ENCODE measurements at regions not wholly inside any gene's neighbourhood (a gene's known extent, or its start where the extent isn't known, plus 50 kb on each side); places are given as distances from the start of the nearest gene placed in this dataset.

GRCh38 chr11:131223198-131223991 lies 147.0 kb upstream of the NTM start:
- Histone ChIP-seq H3K36me3 (ENCODE audit: control insufficient read depth in 4 of 4, insufficient read depth in 4 of 4, low read length in 3 of 4) (no peaks in the 10 kb centered on the region), H3K27ac (ENCODE audit: insufficient read depth in 1 of 2, low read depth in 1 of 2, low read length in 2 of 2, poor library complexity in 1 of 2, severe bottlenecking in 2 of 2) (no peak overlapping the region), H3K9me3 (ENCODE audit: control extremely low read depth in 1 of 5, control insufficient read depth in 4 of 5, insufficient read depth in 2 of 5, low read depth in 1 of 5, low read length in 4 of 5) (no peaks in the 10 kb centered on the region), H3K4me3 (ENCODE audit: control insufficient read depth in 1 of 7, extremely low read depth in 1 of 7, insufficient read depth in 4 of 7, low read depth in 2 of 7, low read length in 6 of 7) (no peak overlapping the region), H3K27me3 (replicated peaks in 2 of 5; ENCODE audit: control insufficient read depth in 4 of 5, insufficient read depth in 5 of 5, low read length in 4 of 5) (peaks cover 0 to 10% (median 2%) of the 10 kb centered on the region in 5 experiments), H3K4me1 (ENCODE audit: control extremely low read depth in 1 of 4, control insufficient read depth in 4 of 4, insufficient read depth in 4 of 4, low read length in 3 of 4) (no peaks in the 10 kb centered on the region)
- ChIA-PET CTCF (interaction anchor here (1.9 kb wide), 1 partner anchor 158 kb away, joined by 4 read pairs; no protein-coding TSS in a partner anchor), POLR2A (no interaction called here)
- DNase-seq, result no peak

DNA sequence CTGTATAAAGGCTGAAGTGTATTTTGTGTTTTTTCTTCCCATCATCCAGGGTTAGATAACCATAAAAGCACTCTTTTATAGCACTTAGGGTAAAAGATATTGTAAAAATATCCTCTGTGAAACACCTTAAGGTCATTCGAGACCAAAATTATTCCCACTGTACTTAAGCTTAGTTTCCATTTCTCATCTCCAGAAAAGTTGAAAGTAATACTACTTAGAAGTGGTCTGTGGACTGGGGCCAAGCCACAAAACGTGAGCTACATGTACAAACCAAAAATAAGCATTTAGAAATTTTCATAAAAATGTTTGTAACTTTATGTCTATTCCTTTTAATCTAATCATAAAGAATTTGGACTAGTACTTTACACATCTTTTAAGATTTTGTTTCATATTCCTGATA lies 142.0 kb upstream of the NTM start:
- peak in 2 of 3 donors; percentile 1 to 3 for DNase-seq

GRCh38 chr11:131229221-131229620 lies 141.2 kb upstream of the NTM start:
- H3K36me3 ChIP-seq (ENCODE audit: control insufficient read depth in 4 of 4, insufficient read depth in 4 of 4, low read length in 3 of 4), result no peaks in the 10 kb centered on the region
- DNase-seq, result no peak
- CTCF ChIA-PET, result no interaction called here
- H3K4me1 ChIP-seq (ENCODE audit: control extremely low read depth in 1 of 4, control insufficient read depth in 4 of 4, insufficient read depth in 4 of 4, low read length in 3 of 4), result no peaks in the 10 kb centered on the region
- no peaks in the 10 kb centered on the region for H3K27me3 ChIP-seq (replicated peaks in 2 of 5; ENCODE audit: control insufficient read depth in 4 of 5, insufficient read depth in 5 of 5, low read length in 4 of 5)
- no peaks in the 10 kb centered on the region for H3K9me3 ChIP-seq (ENCODE audit: control extremely low read depth in 1 of 5, control insufficient read depth in 4 of 5, insufficient read depth in 2 of 5, low read depth in 1 of 5, low read length in 4 of 5)
- POLR2A ChIA-PET, result no interaction called here
- 83% methylated on average over 1 of the region's 2 CpGs for WGBS (ENCODE audit: insufficient coverage)
- H3K4me3 ChIP-seq (ENCODE audit: control insufficient read depth in 1 of 7, extremely low read depth in 1 of 7, insufficient read depth in 4 of 7, low read depth in 2 of 7, low read length in 6 of 7), result no peak overlapping the region
- no peak overlapping the region for H3K27ac ChIP-seq (ENCODE audit: insufficient read depth in 1 of 2, low read depth in 1 of 2, low read length in 2 of 2, poor library complexity in 1 of 2, severe bottlenecking in 2 of 2)

More for the DNA sequence above, 142.0 kb upstream of the NTM start:
- no peaks in the 10 kb centered on the region for H3K36me3 ChIP-seq (ENCODE audit: control insufficient read depth in 4 of 4, insufficient read depth in 4 of 4, low read length in 3 of 4)
- H3K4me1 ChIP-seq (ENCODE audit: control extremely low read depth in 1 of 4, control insufficient read depth in 4 of 4, insufficient read depth in 4 of 4, low read length in 3 of 4), result no peaks in the 10 kb centered on the region
- no peak overlapping the region for H3K4me3 ChIP-seq (ENCODE audit: control insufficient read depth in 1 of 7, extremely low read depth in 1 of 7, insufficient read depth in 4 of 7, low read depth in 2 of 7, low read length in 6 of 7)
- WGBS (ENCODE audit: insufficient coverage), result no CpG with 5 or more reads among the region's 2 CpGs
- ChIA-PET CTCF (no interaction called here), POLR2A (no interaction called here)
- H3K9me3 ChIP-seq (ENCODE audit: control extremely low read depth in 1 of 5, control insufficient read depth in 4 of 5, insufficient read depth in 2 of 5, low read depth in 1 of 5, low read length in 4 of 5), result no peaks in the 10 kb centered on the region
- H3K27ac ChIP-seq (ENCODE audit: insufficient read depth in 1 of 2, low read depth in 1 of 2, low read length in 2 of 2, poor library complexity in 1 of 2, severe bottlenecking in 2 of 2), result no peak overlapping the region
- no peaks in the 10 kb centered on the region for H3K27me3 ChIP-seq (replicated peaks in 2 of 5; ENCODE audit: control insufficient read depth in 4 of 5, insufficient read depth in 5 of 5, low read length in 4 of 5)

DNA sequence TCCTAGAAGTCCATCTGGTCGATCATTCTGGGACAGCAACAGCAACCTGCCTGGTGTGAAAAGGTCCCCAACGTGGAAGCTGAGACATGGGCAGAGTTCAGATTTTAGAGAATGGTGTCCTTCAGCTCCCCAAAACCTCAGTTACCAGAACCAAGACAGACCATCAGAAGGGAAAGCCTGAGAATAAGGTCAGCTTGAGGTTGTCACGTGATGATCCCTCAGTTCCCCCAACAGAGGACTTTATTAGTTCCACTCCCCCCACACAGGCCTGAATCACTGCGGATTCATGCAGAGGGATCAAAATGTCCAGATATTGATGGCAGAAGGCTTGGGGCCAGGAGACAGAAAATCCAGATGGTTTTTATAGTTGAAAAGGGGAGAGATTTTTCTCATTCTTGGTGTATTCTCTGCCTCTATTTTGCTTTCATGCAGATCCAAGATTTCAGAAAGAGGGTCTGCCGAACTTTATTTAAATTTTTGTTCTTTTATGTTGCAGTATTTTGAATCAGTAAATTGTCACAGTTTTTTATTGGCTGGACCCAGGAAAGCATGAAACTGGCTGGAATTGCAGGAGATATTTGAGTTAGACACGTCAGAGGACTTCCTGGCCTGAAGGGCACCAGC lies 139.0 kb upstream of the NTM start:
- Histone ChIP-seq H3K27me3 (replicated peaks in 2 of 5; ENCODE audit: control insufficient read depth in 4 of 5, insufficient read depth in 5 of 5, low read length in 4 of 5) (peaks cover 0 to 5% (median 0%) of the 10 kb centered on the region in 5 experiments), H3K36me3 (ENCODE audit: control insufficient read depth in 4 of 4, insufficient read depth in 4 of 4, low read length in 3 of 4) (no peaks in the 10 kb centered on the region), H3K27ac (ENCODE audit: insufficient read depth in 1 of 2, low read depth in 1 of 2, low read length in 2 of 2, poor library complexity in 1 of 2, severe bottlenecking in 2 of 2) (no peak overlapping the region), H3K9me3 (ENCODE audit: control extremely low read depth in 1 of 5, control insufficient read depth in 4 of 5, insufficient read depth in 2 of 5, low read depth in 1 of 5, low read length in 4 of 5) (no peaks in the 10 kb centered on the region), H3K4me1 (ENCODE audit: control extremely low read depth in 1 of 4, control insufficient read depth in 4 of 4, insufficient read depth in 4 of 4, low read length in 3 of 4) (no peaks in the 10 kb centered on the region), H3K4me3 (ENCODE audit: control insufficient read depth in 1 of 7, extremely low read depth in 1 of 7, insufficient read depth in 4 of 7, low read depth in 2 of 7, low read length in 6 of 7) (no peak overlapping the region)
- no peak for DNase-seq
- ChIA-PET CTCF (no interaction called here), POLR2A (no interaction called here)
- 83% methylated on average over 4 of the region's 6 CpGs for WGBS (ENCODE audit: insufficient coverage)

GRCh38 chr11:131232261-131232660 lies 138.2 kb upstream of the NTM start:
- DNase-seq, result no peak
- Histone ChIP-seq H3K4me3 (ENCODE audit: control insufficient read depth in 1 of 7, extremely low read depth in 1 of 7, insufficient read depth in 4 of 7, low read depth in 2 of 7, low read length in 6 of 7) (no peak overlapping the region), H3K9me3 (ENCODE audit: control extremely low read depth in 1 of 5, control insufficient read depth in 4 of 5, insufficient read depth in 2 of 5, low read depth in 1 of 5, low read length in 4 of 5) (no peaks in the 10 kb centered on the region), H3K36me3 (ENCODE audit: control insufficient read depth in 4 of 4, insufficient read depth in 4 of 4, low read length in 3 of 4) (no peaks in the 10 kb centered on the region), H3K27me3 (replicated peaks in 2 of 5; ENCODE audit: control insufficient read depth in 4 of 5, insufficient read depth in 5 of 5, low read length in 4 of 5) (peaks cover 0 to 5% (median 0%) of the 10 kb centered on the region in 5 experiments), H3K27ac (ENCODE audit: insufficient read depth in 1 of 2, low read depth in 1 of 2, low read length in 2 of 2, poor library complexity in 1 of 2, severe bottlenecking in 2 of 2) (no peak overlapping the region), H3K4me1 (ENCODE audit: control extremely low read depth in 1 of 4, control insufficient read depth in 4 of 4, insufficient read depth in 4 of 4, low read length in 3 of 4) (no peaks in the 10 kb centered on the region)
- ChIA-PET POLR2A (no interaction called here), CTCF (interaction anchor here (0.7 kb wide), 1 partner anchor 145 kb away, joined by 3 read pairs; no protein-coding TSS in a partner anchor)
- WGBS (ENCODE audit: insufficient coverage), result 100% methylated on average over 4 of the region's 4 CpGs

DNA sequence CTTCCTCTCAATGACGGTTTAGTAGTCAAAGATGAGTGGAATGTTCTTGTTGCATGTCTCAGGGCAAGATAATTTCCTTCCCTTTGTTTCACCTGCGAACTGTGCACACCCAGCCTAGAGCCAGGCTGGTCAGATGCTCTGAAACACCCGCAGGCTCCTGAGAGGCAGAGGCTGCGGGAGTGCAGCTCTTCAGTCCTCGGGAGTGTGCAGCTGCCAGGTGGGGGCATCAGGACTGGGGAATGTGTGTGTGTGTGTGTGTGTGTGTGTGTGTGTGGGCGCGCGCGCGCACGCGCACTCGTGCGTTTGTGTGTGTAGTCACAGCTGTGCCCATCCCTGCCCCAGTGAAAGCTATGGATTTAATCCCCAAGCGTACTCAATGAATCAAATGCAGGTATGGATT lies 136.2 kb upstream of the NTM start:
- ChIA-PET POLR2A (no interaction called here), CTCF (no interaction called here)
- DNase-seq, result no peak
- no peaks in the 10 kb centered on the region for H3K9me3 ChIP-seq (ENCODE audit: control extremely low read depth in 1 of 5, control insufficient read depth in 4 of 5, insufficient read depth in 2 of 5, low read depth in 1 of 5, low read length in 4 of 5)
- H3K36me3 ChIP-seq (ENCODE audit: control insufficient read depth in 4 of 4, insufficient read depth in 4 of 4, low read length in 3 of 4), result no peaks in the 10 kb centered on the region
- no peaks in the 10 kb centered on the region for H3K4me1 ChIP-seq (ENCODE audit: control extremely low read depth in 1 of 4, control insufficient read depth in 4 of 4, insufficient read depth in 4 of 4, low read length in 3 of 4)
- 95% methylated on average over 9 of the region's 15 CpGs for WGBS (ENCODE audit: insufficient coverage)
- no peak overlapping the region for H3K27ac ChIP-seq (ENCODE audit: insufficient read depth in 1 of 2, low read depth in 1 of 2, low read length in 2 of 2, poor library complexity in 1 of 2, severe bottlenecking in 2 of 2)
- H3K27me3 ChIP-seq (replicated peaks in 2 of 5; ENCODE audit: control insufficient read depth in 4 of 5, insufficient read depth in 5 of 5, low read length in 4 of 5), result peaks cover 0 to 7% (median 2%) of the 10 kb centered on the region in 5 experiments
- H3K4me3 ChIP-seq (ENCODE audit: control insufficient read depth in 1 of 7, extremely low read depth in 1 of 7, insufficient read depth in 4 of 7, low read depth in 2 of 7, low read length in 6 of 7), result no peak overlapping the region
